ENCODE measurements at regions not wholly inside any gene's neighbourhood (a gene's known extent, or its start where the extent isn't known, plus 50 kb on each side); places are given as distances from the start of the nearest gene placed in this dataset.

DNA sequence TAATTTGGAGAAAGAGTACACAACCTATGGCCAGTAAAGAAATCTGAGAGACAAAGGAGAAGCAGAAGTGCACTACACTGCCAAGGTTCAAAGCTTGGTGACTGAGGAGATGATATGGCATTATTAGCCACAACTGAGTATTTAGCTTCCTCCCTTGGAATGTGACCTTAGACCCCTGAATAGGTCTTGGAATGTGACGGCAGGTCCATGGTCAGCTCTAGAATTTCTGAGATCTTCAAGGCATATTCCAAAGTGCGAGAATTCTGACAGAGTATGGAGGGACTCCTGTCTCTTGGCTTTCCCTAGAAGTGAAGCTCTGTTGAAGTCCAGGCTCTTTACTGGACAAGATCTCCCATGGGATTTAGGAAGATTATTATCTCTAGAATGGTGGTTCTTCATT, 130.0 kb upstream of the FN1 start:
- TF ChIP-seq, protein P1, sequence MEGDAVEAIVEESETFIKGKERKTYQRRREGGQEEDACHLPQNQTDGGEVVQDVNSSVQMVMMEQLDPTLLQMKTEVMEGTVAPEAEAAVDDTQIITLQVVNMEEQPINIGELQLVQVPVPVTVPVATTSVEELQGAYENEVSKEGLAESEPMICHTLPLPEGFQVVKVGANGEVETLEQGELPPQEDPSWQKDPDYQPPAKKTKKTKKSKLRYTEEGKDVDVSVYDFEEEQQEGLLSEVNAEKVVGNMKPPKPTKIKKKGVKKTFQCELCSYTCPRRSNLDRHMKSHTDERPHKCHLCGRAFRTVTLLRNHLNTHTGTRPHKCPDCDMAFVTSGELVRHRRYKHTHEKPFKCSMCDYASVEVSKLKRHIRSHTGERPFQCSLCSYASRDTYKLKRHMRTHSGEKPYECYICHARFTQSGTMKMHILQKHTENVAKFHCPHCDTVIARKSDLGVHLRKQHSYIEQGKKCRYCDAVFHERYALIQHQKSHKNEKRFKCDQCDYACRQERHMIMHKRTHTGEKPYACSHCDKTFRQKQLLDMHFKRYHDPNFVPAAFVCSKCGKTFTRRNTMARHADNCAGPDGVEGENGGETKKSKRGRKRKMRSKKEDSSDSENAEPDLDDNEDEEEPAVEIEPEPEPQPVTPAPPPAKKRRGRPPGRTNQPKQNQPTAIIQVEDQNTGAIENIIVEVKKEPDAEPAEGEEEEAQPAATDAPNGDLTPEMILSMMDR (conservative IDR thresholded peaks at IDR 0.05; ENCODE audit: low read depth, low read length) = no peak
- TF ChIP-seq EZH2 (IDR thresholded peaks at IDR 0.05; ENCODE audit: low read length, unreplicated experiment) (no peak), EZH2phosphoT487 (IDR thresholded peaks at IDR 0.05; ENCODE audit: borderline replicate concordance, low read length) (no peak)
